Stimulated activated naive CD8-positive, alpha-beta T cell treated with anti-CD3 and anti-CD28 coated beads, Interleukin-15, Interleukin-2, amounts not matched to agents 100 U/mL and 50 U/mL, for 24 hours (primary cell): ENCODE measurements at regions not wholly inside any gene's neighbourhood (a gene's known extent, or its start where the extent isn't known, plus 50 kb on each side); places are given as distances from the start of the nearest gene placed in this dataset.

ENCODE experiments used
- ATAC-seq: fragments of 150-1000 bp; cut with Tn5 transposase; one replicate; pipeline ENCODE4 v1.10.0; 2021
- DNase-seq: peaks from one replicate; pipeline ENCODE4 v3.0.0; 2021

DNA sequence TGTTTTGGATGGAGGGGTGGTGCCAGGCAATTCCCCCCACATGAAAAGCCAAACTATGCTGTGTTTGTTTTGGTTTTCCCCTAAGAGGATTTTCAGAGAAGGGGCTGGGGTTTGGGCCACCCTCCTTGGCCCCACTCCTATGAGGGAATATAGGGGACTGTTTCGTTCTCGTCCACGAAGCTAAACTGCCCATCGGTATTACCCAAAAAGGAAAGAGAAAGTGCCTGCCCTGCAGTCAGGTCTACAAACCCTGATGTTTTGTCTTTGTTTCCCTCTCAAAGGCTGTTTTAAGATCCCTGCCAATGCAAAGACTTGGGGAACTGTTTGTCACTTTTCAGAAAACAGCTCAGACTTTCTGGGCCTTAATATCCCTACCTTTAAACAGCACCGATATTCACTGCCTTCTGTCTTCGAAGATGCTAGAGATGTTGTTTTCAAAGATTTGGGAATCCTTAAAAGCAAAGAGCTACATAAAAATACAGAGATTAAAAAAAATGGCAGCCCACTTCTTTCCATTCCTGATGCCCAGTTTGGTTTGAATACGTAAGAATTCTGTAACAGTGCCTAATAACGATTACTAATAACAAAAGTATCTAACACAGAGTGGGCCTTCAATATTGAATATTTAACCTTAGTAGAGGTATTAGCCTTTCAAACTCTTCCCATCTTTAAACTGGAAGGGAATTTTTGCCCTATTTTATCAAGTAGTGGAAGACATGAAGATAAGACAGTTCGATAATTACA lies 518.4 kb downstream of the MED13L start:
- DNase-seq (no peak), ATAC-seq (no peak)

DNA sequence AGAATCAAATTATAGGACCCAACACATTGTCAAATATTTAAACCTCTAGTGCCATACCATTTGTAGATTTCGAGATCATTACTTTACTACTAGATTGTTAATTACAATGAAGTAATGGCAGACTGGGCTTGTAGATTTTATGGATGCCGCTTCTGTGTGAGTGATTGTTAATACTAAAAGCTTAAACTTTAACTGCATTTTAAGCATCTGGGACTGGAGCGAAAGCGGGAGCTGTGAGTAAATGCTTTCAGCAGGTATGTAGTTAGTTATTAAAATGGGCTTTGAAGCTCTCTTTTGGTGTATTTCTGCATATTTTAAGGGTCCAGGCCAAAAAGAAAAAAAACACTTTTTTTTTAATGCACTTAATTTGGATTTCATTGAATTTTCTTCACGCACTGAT lies 519.3 kb downstream of the MED13L start:
- DNase-seq = no peak

DNA sequence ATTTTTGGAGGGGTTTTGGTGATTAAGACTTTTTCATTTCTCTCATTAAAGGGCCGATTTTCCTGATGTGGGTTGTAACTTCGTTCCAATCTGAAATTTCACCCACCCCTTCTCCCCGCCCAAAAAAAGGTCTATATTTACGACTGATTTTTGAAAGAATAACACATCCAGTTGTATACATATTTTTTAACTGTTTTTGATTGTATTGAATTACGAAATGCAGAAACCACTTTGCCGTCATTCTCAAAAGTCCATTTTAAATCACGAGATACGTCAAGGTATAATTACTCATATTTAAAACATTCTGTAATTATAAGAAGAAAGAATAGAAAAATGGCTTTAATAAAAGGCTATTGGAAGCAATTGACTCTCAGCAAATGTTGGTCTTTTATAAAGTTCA lies 520.7 kb downstream of the MED13L start:
- DNase-seq (no peak), ATAC-seq (no peak)

More for the DNA sequence above, 519.3 kb downstream of the MED13L start:
- ATAC-seq = no peak

DNA sequence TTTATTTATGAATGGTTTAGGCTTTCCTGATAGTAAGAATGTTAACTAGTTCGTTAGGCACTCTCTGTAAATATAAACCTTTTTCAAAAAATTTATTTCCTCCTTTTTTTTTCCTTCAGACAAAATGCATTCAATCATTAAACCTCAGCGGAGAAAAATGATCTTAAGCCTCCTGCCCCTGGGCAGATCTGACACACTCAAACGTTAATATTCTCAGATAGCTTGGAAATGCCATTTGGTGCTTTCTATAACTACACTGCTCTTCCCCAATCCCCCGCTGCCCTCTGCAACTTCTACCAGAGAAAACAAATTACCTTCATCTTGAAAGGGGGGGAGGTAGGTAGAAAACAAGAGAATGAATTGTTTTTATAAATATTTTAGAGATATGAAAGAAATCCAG lies 521.2 kb downstream of the MED13L start:
- no peak for DNase-seq
- ATAC-seq = no peak

DNA sequence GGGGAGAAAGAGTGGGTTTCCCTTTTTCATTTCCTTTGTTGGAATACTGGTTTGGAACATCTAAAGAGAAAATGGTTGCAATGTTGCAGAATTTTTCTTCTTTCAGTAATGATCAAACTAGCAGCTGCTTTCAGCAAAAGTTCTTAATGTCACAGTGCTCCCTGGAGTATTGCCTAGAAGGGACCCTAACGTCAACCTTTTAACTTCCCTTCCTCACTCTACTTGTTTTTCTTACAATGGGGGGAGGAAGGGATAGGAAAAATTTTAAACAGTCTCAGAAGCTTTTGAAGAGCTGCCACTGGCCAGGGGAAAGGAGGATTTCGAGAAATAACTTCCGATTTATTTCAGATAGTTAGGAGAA lies 521.8 kb downstream of the MED13L start:
- DNase-seq (no peak), ATAC-seq (no peak)

DNA sequence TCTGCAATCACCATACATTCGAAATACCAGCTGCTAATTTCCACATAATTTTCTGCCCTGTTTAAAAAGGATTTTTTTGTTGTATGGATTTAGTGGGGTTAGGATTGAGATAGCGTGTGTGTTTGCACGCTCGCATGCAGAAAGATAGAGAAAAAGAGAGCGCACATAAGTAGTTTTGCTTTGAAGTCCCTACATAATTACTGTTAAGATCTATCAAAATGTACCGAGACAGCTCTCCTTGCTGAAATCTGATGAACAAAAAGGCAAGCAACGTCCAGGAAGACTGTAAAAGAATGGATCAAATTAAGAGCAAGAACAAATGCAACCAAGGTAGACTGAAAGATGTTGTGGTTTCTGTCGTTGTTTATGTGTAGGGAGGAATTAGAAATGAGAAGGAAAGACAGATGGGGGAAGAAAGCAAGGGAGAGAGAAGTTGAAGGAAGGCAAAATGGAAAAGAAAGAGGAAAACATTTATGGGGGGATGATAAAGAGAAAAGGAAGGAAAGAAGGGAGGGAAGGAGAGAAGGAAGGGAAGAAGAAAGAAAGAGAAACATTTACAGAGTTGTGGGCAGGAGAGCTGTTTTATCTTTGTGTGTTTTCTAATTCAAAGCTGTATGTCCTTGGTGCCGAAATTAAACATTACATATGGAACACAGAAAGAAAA lies 522.3 kb downstream of the MED13L start:
- ATAC-seq (no peak), DNase-seq (no peak)

DNA sequence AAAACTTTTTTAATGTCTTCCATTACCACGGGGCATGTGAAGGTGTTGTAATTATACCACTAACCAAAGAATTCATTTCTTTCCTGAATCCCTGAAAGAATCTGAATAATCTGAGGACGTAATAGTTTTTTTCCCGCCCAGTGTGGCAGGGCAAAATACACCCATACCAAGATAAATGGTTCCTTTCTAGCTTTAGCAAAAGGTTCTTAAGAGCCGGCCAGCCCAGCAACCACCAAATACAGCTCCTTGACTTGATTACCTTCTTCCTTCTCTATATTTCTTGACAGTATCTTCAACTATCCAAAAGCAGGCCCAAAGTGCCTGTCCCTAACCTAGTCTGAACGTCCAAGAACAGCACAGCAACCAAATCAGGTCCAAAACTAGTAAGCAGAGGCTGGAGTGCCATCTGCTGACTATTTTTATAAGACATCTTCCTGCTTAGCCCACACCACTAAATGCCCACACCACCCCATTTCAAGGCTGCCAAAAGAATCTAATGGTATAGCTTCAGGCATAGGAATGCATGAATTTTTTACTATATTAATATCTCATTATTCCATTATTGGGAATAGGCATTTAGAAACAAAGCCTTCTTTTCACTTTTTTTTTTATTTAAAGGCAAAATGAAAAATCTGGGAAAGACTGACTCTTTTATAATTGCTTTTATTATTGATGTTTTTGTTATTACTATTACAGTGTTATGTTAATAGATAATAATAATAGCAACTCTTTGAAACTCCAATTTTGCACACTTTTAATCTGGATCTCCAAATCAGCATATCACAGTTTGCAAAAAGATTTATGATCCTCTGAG lies 524.4 kb downstream of the MED13L start:
- ATAC-seq = no peak
- peak; percentile 3 for DNase-seq

DNA sequence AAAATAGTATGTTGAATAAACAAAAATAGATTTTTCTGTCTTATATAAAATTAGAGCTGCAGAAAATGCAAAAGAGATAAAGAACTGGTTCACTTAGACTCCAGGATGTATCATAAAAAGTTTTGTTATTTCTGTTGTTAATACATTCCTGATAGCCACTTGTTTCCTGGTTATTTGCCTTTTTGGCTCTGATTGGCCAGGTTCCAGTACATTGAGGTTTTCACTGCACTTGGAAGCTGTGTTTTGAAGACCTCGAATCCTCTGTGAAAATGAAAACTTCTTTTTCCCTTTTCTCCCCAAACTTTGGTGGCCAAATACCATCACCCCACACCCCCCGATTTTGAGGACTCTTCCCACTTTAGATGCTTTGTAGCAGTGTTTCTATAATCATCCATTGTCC lies 525.3 kb downstream of the MED13L start:
- DNase-seq (no peak), ATAC-seq (no peak)

DNA sequence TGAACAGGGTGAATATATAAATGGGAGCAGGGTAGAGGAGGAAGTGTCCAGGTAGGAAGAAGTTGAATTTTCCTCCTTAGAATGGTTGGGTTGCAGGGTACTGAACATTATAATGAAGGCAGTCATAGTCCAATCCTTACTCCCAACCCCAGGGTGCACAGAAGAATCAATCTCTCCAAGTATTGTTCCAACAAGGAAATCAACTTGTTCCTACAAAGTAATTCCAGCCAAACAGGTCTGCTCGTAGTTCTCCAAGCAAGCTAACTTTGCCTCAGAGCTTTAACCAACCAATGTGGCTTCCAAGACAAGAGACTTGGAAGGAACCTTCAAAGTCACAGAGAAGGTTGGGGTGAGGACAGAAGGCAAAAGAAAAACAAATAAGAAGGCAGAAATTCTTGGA lies 527.2 kb downstream of the MED13L start:
- ATAC-seq = no peak
- no peak for DNase-seq

DNA sequence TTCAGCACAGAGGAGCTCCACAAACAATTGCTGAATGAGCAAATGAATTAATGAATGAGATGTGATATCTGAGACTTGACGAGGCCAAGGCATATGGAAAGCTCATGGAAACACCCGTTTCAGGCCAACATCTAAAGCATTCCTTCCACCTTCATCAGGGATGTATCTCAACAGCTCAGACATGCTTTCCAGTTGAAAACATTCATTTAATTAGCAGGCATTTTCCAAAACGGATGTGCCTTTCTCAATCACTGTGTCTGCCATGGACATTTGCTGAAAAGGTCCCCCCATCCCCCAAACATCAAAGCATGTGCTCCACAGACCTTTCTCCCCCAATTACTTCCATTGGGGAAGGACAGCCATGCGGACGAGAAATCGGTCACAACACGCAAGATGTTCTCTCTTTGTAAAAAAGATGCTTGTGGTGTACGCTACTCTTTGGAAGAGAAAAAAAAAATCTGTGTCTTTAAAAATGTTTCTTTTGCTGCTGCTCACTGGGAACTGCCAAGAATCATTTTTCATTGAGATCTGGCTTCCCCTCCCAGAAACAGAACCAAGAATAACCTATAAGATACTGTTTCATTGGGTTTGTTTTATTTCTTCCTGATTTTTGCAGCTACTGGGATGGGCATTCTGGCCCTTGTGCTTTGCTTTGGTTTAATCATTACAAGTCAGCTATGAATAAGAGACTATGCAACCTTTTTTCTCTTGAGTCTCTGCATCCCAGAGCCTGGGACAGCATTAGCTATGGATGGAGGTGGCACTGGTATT lies 528.2 kb downstream of the MED13L start:
- DNase-seq = no peak

DNA sequence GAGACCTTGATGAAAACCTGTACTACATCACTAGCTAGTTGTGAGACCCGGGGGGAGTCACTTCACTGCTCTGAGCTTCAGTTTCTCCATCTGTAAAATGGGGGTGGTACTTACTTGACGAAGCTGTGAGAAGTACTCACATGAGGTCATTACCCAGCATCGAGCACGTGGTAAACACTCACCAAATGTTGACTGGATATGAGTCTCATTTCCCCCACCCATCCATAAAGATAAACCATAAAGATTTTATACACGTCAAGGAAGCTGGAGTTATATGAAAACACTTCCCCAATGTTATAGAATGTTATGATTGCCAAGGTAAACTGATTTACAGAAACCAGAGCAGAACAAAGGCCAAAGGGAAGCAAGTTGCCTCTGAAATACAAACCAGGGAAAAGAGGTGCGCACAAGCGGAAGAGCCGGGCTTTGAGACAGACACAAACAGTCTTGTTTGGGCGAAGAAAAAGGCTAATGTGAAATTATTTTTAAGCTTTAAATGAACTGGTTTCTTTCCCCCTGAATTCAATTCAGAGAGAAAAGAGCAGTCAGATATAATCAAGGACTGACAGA lies 536.8 kb downstream of the MED13L start:
- no peak for DNase-seq
- ATAC-seq = no peak

More for the DNA sequence above, 528.2 kb downstream of the MED13L start:
- ATAC-seq = no peak

DNA sequence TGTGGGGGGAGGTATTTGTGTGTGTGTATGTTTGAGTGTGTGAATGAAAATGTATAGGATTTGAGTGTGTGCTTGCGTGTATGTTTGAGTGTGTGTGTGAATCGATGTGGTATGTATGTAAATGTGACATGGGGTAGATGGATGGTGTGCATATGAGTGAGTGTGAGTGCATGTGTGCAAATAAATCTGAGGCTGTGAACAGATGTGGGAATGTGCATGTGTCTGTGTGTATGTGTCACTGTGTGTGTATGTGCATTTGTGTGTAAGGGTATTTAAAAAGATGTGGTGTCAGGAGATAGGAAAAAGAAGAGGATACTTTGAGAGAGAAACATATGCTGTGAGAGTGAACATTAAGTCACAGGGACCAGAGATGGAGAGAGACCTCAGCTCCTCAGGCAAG lies 539.6 kb downstream of the MED13L start:
- no peak for ATAC-seq
- no peak for DNase-seq

DNA sequence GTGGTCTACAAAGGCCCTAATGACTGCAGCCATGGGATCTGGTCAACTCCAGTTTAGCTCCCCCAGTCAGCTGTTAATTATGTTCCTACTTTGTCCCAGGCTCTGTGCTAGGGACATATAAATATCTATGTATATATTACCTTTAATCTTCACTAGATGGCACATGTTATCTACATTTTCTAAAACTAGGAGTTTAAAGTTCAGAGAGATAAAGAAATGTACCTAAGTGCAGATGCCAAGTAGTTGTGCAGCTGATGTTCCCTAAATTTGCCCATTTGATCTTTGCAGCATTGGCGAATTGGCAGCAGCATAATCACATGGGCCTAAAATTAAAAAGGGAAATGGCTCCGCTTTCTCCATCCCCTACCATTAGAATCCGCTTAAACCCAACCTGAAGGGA lies 541.1 kb downstream of the MED13L start:
- DNase-seq (no peak), ATAC-seq (no peak)

DNA sequence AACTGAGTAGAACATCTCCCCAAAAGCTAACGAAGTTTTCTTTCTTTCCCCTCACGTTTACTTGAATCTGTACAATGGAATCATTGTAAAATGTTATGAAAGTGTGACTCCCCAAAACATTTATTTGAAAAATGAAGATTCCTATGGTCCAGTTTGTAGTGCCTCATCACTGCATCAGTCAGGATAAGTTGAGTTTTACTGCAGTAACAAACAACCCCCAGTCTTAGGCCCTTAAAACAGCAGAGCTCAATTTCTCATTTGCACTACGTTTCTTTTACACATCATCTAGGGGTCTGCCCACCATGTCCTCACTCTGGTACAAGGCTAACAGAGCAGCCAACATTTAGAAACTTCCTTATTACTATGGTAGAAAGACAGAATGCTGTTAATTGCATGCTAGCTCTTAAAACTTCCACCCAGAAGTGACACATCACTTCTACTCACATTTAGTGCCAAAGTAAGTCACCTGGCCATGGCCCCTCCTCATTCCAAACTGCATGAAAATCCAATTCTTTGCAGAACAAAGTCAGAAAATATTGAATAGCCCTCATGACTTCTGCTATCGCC lies 546.4 kb downstream of the MED13L start:
- ATAC-seq (no peak), DNase-seq (no peak)

DNA sequence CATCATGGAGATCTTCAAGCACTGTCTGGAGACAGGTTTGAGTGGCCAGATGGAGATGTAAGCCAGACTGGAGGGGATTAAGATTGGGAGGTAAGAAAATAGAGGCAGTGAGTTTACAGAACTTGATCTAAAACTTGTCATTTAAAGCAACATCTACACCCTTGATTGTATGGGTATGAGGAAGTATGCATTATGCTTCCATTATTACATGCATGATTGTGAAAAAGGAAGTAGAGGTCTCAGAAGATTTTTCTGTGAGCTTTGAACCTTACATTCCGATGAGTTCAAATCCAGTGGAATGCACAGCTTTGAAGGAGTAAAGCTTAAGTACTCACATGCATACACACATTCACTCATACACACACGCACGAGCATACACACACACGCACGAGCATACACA lies 550.8 kb downstream of the MED13L start:
- ATAC-seq (no peak), DNase-seq (no peak)

DNA sequence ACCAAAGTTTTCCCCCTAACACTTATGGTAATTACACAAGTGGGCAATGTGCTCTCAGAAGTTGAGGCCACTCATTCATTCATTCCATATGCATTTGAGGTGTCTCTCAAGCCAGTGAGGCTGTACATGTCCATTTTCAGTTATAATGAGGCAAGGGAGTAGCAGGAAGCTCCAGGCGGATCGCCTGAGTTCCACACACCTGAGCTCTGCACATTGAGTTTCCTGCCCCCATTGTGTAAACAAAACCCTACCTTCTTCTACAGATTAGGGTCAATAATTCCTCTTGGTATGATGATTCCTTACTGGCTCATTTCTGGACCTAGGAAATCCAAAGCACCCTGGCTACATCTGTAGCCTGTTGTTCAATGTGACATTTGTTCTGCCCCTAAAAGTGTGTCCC lies 555.3 kb downstream of the MED13L start:
- no peak for ATAC-seq

DNA sequence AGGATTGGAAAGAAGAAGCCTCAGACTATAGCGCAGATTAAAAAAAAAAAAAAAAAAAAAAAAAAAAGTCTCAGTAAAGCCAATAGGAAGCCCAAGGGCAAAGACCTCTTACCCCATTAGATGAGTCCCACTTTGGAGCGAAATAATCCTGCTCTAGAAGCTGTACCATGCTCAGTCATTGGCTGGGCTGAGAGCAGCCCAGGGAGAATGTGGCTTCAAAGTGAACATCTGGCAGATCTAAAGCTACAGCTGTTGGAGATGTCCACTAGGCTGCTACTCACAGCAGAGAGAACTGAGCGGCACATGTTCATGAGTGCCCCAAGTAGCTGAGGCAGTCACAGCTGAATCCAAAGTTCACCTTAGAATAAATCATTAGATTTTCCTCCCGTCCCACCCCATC lies 560.9 kb downstream of the MED13L start:
- DNase-seq (no peak), ATAC-seq (no peak)

More for the DNA sequence above, 555.3 kb downstream of the MED13L start:
- DNase-seq = no peak

DNA sequence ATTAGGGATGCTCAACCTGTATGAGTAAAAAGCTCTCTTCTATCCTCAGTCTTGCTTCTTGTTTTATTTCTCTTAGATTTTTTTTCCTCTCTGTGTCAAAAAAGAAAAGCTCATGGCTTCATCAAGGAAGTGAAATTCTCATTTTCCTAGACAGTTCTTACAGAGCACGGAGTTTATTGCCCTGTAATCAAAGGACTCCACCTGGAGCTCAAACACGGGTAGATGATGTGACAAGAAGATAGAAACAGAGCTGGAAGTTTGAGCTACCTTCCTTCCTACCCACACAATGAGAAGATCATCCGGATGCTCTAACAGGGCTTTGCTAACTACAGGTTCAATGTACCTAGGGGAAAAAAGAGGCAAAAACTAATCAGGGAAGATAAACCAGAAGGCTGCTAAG lies 564.8 kb downstream of the MED13L start:
- DNase-seq = no peak
- ATAC-seq = no peak

DNA sequence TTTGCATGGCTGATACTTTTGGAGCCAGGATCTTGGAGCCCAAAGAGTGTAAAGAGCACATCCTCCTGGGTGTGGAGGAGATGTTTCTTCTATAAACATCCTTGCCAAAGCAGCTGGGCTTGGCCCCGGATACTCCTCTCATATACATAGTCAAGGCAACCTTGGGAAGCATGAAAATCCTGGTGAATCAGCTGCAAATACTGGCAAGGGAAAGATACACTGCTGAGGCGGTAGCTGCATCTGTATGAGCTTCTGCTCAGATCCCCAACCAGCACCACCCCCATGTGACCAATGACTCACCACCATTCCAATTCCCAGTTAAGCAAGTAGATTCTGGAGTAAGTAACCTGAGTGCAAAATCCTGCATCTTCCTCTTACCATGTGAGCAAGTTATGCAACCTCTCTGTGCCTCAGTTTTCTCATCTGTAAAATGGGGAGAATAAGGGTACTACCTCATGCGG lies 567.4 kb downstream of the MED13L start:
- DNase-seq (no peak), ATAC-seq (no peak)

DNA sequence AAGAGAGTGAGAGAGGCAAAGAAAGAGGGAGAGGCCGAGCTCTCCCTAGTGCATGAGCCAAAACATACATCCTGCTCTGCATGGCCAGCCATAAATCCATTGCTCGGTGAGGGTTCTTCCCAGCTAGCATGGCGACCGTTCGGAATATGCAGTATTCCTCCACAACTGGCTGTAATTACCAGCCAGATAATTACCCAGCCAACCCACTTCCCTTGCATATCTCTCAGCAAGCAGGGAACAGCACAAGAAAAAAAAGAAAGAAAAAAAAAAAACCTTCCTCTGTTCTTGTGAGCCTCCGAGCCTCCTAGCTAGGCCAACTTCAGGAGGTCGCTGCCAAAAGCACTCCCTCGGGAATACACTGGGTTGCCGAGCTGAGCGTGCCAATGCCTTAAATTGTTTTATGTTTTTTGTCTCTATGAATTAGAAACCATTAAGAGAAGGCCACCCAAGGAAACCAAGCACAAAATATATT lies 567.9 kb downstream of the MED13L start:
- DNase-seq = no peak
- no peak for ATAC-seq

DNA sequence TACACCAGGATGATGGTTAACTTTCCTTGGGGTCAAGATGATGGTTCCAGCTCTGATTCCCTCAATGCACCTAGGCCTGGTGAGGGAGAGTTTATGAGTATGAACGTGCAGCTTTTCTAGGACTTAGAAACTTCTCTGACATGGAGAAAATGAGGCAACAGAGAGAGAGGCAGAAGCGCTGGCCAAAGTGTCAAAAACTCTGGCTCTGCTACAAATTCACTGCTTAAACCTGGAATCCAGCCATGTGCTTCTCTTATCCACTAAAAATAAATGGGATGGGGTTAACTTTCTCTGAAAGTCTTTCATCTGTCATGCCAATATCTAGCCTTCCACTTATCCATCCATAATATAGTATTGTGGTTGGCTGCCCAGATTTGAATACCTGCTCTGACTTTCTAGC lies 568.7 kb downstream of the MED13L start:
- ATAC-seq = no peak
- no peak for DNase-seq
